GM12878 (cell line): ENCODE measurements at regions not wholly inside any gene's neighbourhood (a gene's known extent, or its start where the extent isn't known, plus 50 kb on each side); places are given as distances from the start of the nearest gene placed in this dataset.

ENCODE experiments used
- ATAC-seq: fragments of 200-7000 bp; cut with Tn5 transposase; 3 replicates; pipeline ENCODE4 v1.9.1; 2020; ENCODE audit warnings: mild to moderate bottlenecking, moderate library complexity
- BruUV-seq: library from RNA; stranded (reverse); fragments of 400-500 nt; replicated peaks from 2 replicates; lab custom pipeline; 2021; lab: Mats Ljungman, UMichigan
- CTCF ChIA-PET: fragments of 300-600 bp; sonication (Branson Sonifier 250); formaldehyde crosslinking; extraction: SDS; loops from one replicate; lab custom pipeline; 2021; ENCODE audit warnings: inconsistent platforms; lab: Yijun Ruan, JAX
- POLR2A ChIA-PET: fragments of 350-600 bp; formaldehyde crosslinking; extraction: SDS; loops from one replicate; lab custom pipeline; 2021; ENCODE audit warnings: inconsistent platforms; lab: Charles Lee
- RAD21 ChIA-PET: fragments of 300-600 bp; sonication (Branson Sonifier 250); formaldehyde crosslinking; loops from one replicate; lab custom pipeline; 2023; ENCODE audit warnings: antibody characterized with exemption; ENCODE audit not compliant: unreplicated experiment; lab: Charles Lee
- SMC1A ChIA-PET: fragments of 300-600 bp; sonication (Branson Sonifier 250); formaldehyde crosslinking; loops from one replicate; lab custom pipeline; 2023; ENCODE audit not compliant: unreplicated experiment, uncharacterized antibody; lab: Charles Lee
- DNase-seq: peaks from one replicate; pipeline ENCODE4 v3.0.0-alpha.2; 2011; ENCODE audit warnings: low read depth, low spot score
- FAIRE-seq: peaks from 3 replicates; lab custom pipeline; 2011; peaks lifted over from hg19 to GRCh38; lab: Jason Lieb, UNC
- H2AFZ ChIP-seq: 2 replicates; pipeline ENCODE4 v1.6.0; 2011; ENCODE audit warnings: low read depth, low read length, control low read depth; ENCODE audit not compliant: control insufficient read depth
- H3K27ac ChIP-seq: 2 replicates; pipeline ENCODE4 v1.5.1; 2011; ENCODE audit warnings: control low read depth; ENCODE audit not compliant: control insufficient read depth, insufficient read depth
- H3K27me3 ChIP-seq, 2 experiments: replicated peaks in 1 of 2; 2 replicates each; pipeline versions ENCODE4 v1.6.0 to v1.6.1; 2011; ENCODE audit warnings: low read length in 1 of 2; ENCODE audit not compliant: control insufficient read depth in 2 of 2, insufficient read depth in 2 of 2
- H3K36me3 ChIP-seq, 2 experiments: 2 replicates each; pipeline ENCODE4 v1.5.1; 2011; ENCODE audit warnings: low read length in 1 of 2; ENCODE audit not compliant: control insufficient read depth in 2 of 2, insufficient read depth in 2 of 2
- H3K4me1 ChIP-seq: 2 replicates; pipeline ENCODE4 v1.6.1; 2011; ENCODE audit warnings: mild to moderate bottlenecking, low read length, moderate library complexity, mixed read lengths; ENCODE audit not compliant: control insufficient read depth, insufficient read depth
- H3K4me2 ChIP-seq: 2 replicates; pipeline ENCODE4 v1.6.0; 2011; ENCODE audit warnings: control low read depth; ENCODE audit not compliant: control insufficient read depth, insufficient read depth
- H3K4me3 ChIP-seq: fragments of 200-600 bp; sonication (generic); 2 replicates; pipeline ENCODE4 v1.5.1; 2016
- H3K79me2 ChIP-seq: 2 replicates; pipeline ENCODE4 v1.6.0; 2011; ENCODE audit warnings: low read length; ENCODE audit not compliant: control insufficient read depth, insufficient read depth
- H3K9ac ChIP-seq: 2 replicates; pipeline ENCODE4 v1.8.0; 2011; ENCODE audit warnings: low read length, control low read depth, mixed read lengths; ENCODE audit not compliant: control insufficient read depth, insufficient read depth
- H3K9me3 ChIP-seq: replicated peaks from 3 replicates; pipeline ENCODE4 v1.5.1; 2011; ENCODE audit warnings: mild to moderate bottlenecking, low read length; ENCODE audit not compliant: control insufficient read depth, insufficient read depth
- H4K20me1 ChIP-seq: 2 replicates; pipeline ENCODE4 v1.6.0; 2011; ENCODE audit not compliant: control insufficient read depth, insufficient read depth
- CEBPZ ChIP-seq: fragments of 150-350 bp; IDR thresholded peaks from 2 replicates; pipeline ENCODE4 v1.6.1; 2016; ENCODE audit warnings: low read depth, low read length
- HCFC1 ChIP-seq: fragments of 150-350 bp; IDR thresholded peaks from 2 replicates; pipeline ENCODE4 v1.6.1; 2014; ENCODE audit warnings: low read length
- NR2F1 ChIP-seq: fragments of 450-650 bp; conservative IDR thresholded peaks from 2 replicates; pipeline ENCODE4 v1.6.1; 2017; ENCODE audit warnings: mild to moderate bottlenecking
- ZBED1 ChIP-seq: IDR thresholded peaks from 2 replicates; pipeline ENCODE4 v1.6.1; 2016; ENCODE audit warnings: borderline replicate concordance
- WGBS: methylation state at CpG from one replicate; pipeline ENCODE4 v1.1.6; 2016; ENCODE audit warnings: low lambda C conversion rate; ENCODE audit not compliant: insufficient replicate concordance, insufficient coverage; ENCODE audit errors: missing lambda C conversion rate; 5-methylcytosine and 5-hydroxymethylcytosine counted together
- in situ Hi-C: fragments of 300-500 bp; cut with MboI; formaldehyde crosslinking; loops from 9 replicates; pipeline ENCODE4 v1.14.3; 2018; ENCODE audit warnings: mixed read lengths
- intact Hi-C: fragments of 100-400 bp; cut with micrococcal nuclease; formaldehyde crosslinking; loops from one replicate; pipeline ENCODE4 v1.14.2; 2022; ENCODE audit not compliant: unreplicated experiment
- TF ChIP-seq, protein P1 (sequence below): fragments of 450-650 bp; IDR thresholded peaks from 2 replicates; pipeline ENCODE4 v1.6.1; 2017; ENCODE audit warnings: mild to moderate bottlenecking, moderate library complexity

DNA sequence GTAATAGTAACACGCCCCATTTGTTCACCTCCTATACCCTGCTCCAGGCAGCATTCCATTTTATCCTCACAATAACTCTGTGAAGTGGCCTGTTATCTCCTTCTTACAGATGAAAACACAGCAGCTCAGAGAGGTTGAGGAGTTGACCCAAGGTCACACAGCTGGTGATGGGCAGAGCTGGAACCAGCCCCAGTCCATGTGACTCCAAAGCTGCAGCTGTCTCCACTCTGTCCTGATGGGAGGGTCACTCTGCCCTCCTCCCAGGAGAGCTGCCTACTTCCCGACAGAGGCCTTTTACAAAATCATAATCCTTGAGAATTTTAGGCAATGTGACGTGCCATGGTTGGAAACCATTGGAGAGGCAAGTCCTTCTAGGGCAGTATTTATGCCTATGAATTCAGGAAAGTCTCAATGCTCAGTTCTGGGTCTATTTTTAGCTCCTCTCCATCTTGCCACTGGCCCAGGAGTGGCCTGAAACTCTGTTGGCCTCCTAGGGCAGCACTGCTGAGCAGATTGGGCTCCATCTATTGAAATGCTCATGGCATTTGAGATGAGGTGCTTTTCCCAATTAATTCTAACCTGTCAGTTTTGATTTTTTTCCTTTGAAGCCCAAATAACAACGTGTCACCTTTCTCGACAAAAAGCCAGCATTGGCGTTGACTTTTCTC, 50.1 kb upstream of the KCNK12 start:
- FAIRE-seq (no peak), DNase-seq (no peak), ATAC-seq (no peak)
- H3K4me1 ChIP-seq = no peaks in the 10 kb centered on the region
- no peak overlapping the region for H2AFZ ChIP-seq
- no peaks in the 10 kb centered on the region for H4K20me1 ChIP-seq
- intact Hi-C loops (no loop called here), in situ Hi-C loops (no loop called here)
- CTCF ChIA-PET = interaction anchor here (0.8 to 0.9 kb wide), 2 partner anchors 34 to 147 kb away, joined by 3 to 5 read pairs; no protein-coding TSS in a partner anchor
- POLR2A ChIA-PET = no interaction called here
- no peaks in the 10 kb centered on the region for H3K9me3 ChIP-seq
- no peak overlapping the region for H3K4me3 ChIP-seq
- RAD21 ChIA-PET = no interaction called here
- no peaks in the 10 kb centered on the region for H3K36me3 ChIP-seq
- no peak overlapping the region for H3K4me2 ChIP-seq
- TF ChIP-seq, protein P1, sequence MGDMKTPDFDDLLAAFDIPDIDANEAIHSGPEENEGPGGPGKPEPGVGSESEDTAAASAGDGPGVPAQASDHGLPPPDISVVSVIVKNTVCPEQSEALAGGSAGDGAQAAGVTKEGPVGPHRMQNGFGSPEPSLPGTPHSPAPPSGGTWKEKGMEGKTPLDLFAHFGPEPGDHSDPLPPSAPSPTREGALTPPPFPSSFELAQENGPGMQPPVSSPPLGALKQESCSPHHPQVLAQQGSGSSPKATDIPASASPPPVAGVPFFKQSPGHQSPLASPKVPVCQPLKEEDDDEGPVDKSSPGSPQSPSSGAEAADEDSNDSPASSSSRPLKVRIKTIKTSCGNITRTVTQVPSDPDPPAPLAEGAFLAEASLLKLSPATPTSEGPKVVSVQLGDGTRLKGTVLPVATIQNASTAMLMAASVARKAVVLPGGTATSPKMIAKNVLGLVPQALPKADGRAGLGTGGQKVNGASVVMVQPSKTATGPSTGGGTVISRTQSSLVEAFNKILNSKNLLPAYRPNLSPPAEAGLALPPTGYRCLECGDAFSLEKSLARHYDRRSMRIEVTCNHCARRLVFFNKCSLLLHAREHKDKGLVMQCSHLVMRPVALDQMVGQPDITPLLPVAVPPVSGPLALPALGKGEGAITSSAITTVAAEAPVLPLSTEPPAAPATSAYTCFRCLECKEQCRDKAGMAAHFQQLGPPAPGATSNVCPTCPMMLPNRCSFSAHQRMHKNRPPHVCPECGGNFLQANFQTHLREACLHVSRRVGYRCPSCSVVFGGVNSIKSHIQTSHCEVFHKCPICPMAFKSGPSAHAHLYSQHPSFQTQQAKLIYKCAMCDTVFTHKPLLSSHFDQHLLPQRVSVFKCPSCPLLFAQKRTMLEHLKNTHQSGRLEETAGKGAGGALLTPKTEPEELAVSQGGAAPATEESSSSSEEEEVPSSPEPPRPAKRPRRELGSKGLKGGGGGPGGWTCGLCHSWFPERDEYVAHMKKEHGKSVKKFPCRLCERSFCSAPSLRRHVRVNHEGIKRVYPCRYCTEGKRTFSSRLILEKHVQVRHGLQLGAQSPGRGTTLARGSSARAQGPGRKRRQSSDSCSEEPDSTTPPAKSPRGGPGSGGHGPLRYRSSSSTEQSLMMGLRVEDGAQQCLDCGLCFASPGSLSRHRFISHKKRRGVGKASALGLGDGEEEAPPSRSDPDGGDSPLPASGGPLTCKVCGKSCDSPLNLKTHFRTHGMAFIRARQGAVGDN = no peak
- no peak for TF ChIP-seq CEBPZ
- TF ChIP-seq ZBED1 = no peak
- TF ChIP-seq NR2F1 = no peak
- TF ChIP-seq HCFC1 = no peak
- H3K27me3 ChIP-seq = no peaks in the 10 kb centered on the region
- H3K79me2 ChIP-seq = no peaks in the 10 kb centered on the region
- no peak overlapping the region for H3K9ac ChIP-seq
- 50% methylated on average over 6 of the region's 6 CpGs for WGBS
- BruUV-seq = no TSS peak
- SMC1A ChIA-PET = interaction anchor here (1.9 kb wide), 1 partner anchor 9 kb away, joined by 5 read pairs; no protein-coding TSS in a partner anchor
- no peak overlapping the region for H3K27ac ChIP-seq
